HCT116 (cell line): ENCODE measurements at regions not wholly inside any gene's neighbourhood (a gene's known extent, or its start where the extent isn't known, plus 50 kb on each side); places are given as distances from the start of the nearest gene placed in this dataset.

Source experiments
- ATAC-seq: fragments of 200-7000 bp; cut with Tn5 transposase; 2 replicates; pipeline ENCODE4 v1.9.1; 2020; ENCODE audit warnings: mild to moderate bottlenecking, moderate library complexity
- BruUV-seq: library from RNA; stranded (reverse); fragments of 400-500 nt; replicated peaks from 2 replicates; lab custom pipeline; 2021; lab: Mats Ljungman, UMichigan
- CTCF ChIA-PET: fragments of 300-600 bp; sonication (Branson Sonifier 250); formaldehyde crosslinking; loops from one replicate; lab custom pipeline; 2021; ENCODE audit warnings: antibody characterized with exemption; lab: Charles Lee
- POLR2A ChIA-PET: fragments of 300-600, 350-600 bp; sonication (Branson Sonifier 250); formaldehyde crosslinking; loops from one replicate; lab custom pipeline; 2021; ENCODE audit warnings: antibody characterized with exemption; lab: Charles Lee
- RAD21 ChIA-PET, 2 experiments: fragments of 300-600 bp; sonication (Branson Sonifier 250); formaldehyde crosslinking; loops; one replicate each; lab custom pipeline; 2023; ENCODE audit warnings: low total read pairs in 2 of 2; ENCODE audit not compliant: uncharacterized antibody in 2 of 2, unreplicated experiment in 2 of 2, low non-redundant PET in 1 of 2; lab: Charles Lee
- DNase-seq: peaks from one replicate; pipeline ENCODE4 v3.0.0-alpha.2; 2010; ENCODE audit warnings: low read depth, low spot score
- H2AFZ ChIP-seq: fragments of 200-600 bp; shearing (Covaris generic), sonication (generic); 2 replicates; pipeline ENCODE4 v1.6.1; 2017; ENCODE audit warnings: low read depth, mixed run types, mixed read lengths, antibody characterized with exemption, low read length; ENCODE audit not compliant: poor library complexity, severe bottlenecking
- H3K27ac ChIP-seq: 2 replicates; pipeline ENCODE4 v1.5.1; 2012; ENCODE audit warnings: low read depth, low read length
- H3K27me3 ChIP-seq: fragments of 200-600 bp; sonication (generic); 2 replicates; pipeline ENCODE4 v1.6.1; 2016; ENCODE audit warnings: mixed run types, low read length, mixed read lengths; ENCODE audit not compliant: insufficient read depth
- H3K36me3 ChIP-seq, 2 experiments: fragments of 200-500 bp in 1 of 2; fragments of 200-600 bp in 1 of 2; sonication (Bioruptor generic) in 1 of 2; sonication (generic) in 1 of 2; 2 replicates each; pipeline versions ENCODE4 v1.5.1 to v1.6.1; 2014 to 2016; ENCODE audit warnings: low read length in 2 of 2, inconsistent platforms in 1 of 2, mixed read lengths in 1 of 2, mixed run types in 1 of 2; ENCODE audit not compliant: insufficient read depth in 2 of 2, control insufficient read depth in 1 of 2
- H3K4me1 ChIP-seq, 2 experiments: fragments of 200-600 bp in 1 of 2; sonication (generic) in 1 of 2; 2 replicates each; pipeline versions ENCODE4 v1.5.1 to v1.6.1; 2012 to 2017; ENCODE audit warnings: low read length in 2 of 2, inconsistent platforms in 1 of 2, mild to moderate bottlenecking in 1 of 2, mixed read lengths in 1 of 2, mixed run types in 1 of 2, moderate library complexity in 1 of 2; ENCODE audit not compliant: insufficient read depth in 2 of 2, control insufficient read depth in 1 of 2
- H3K4me2 ChIP-seq: fragments of 200-600 bp; sonication (generic); 2 replicates; pipeline ENCODE4 v1.6.1; 2017; ENCODE audit warnings: mixed run types, low read length, mixed read lengths
- H3K4me3 ChIP-seq, 2 experiments: fragments of 200-600 bp in 1 of 2; sonication (generic) in 1 of 2; replicated peaks in 1 of 2; 2 replicates each; pipeline ENCODE4 v1.5.1; 2011 to 2016; ENCODE audit warnings: low read length in 2 of 2, control low read depth in 1 of 2, low read depth in 1 of 2, mild to moderate bottlenecking in 1 of 2, mixed read lengths in 1 of 2, mixed run types in 1 of 2
- H3K79me2 ChIP-seq: fragments of 200-600 bp; sonication (generic); 2 replicates; pipeline ENCODE4 v1.6.1; 2017; ENCODE audit warnings: mild to moderate bottlenecking, mixed run types, low read length, moderate library complexity, mixed read lengths; ENCODE audit not compliant: insufficient read depth
- H3K9ac ChIP-seq: fragments of 200-600 bp; sonication (generic); 2 replicates; pipeline ENCODE4 v1.6.1; 2016; ENCODE audit warnings: low read length, mixed read lengths
- H3K9me2 ChIP-seq: fragments of 200-600 bp; sonication (generic), shearing (Covaris generic); 2 replicates; pipeline ENCODE4 v1.6.1; 2017; ENCODE audit warnings: mixed run types, mild to moderate bottlenecking, moderate library complexity; ENCODE audit not compliant: insufficient read depth
- H3K9me3 ChIP-seq, 2 experiments: fragments of 200-500 bp in 1 of 2; fragments of 200-600 bp in 1 of 2; sonication (Bioruptor generic) in 1 of 2; sonication (generic) in 1 of 2; 2 replicates each; pipeline ENCODE4 v1.6.1; 2014 to 2017; ENCODE audit warnings: low read length in 2 of 2, mixed read lengths in 2 of 2, inconsistent platforms in 1 of 2, low read depth in 1 of 2, mild to moderate bottlenecking in 1 of 2, mixed run types in 1 of 2, moderate library complexity in 1 of 2; ENCODE audit not compliant: control insufficient read depth in 1 of 2, insufficient read depth in 1 of 2
- H4K20me1 ChIP-seq: fragments of 200-600 bp; sonication (generic), shearing (Covaris generic); 2 replicates; pipeline ENCODE4 v1.6.1; 2017; ENCODE audit warnings: mixed run types, mild to moderate bottlenecking, moderate library complexity; ENCODE audit not compliant: insufficient read depth
- CEBPB ChIP-seq: IDR thresholded peaks from 2 replicates; pipeline ENCODE4 v1.6.1; 2012; ENCODE audit warnings: low read depth
- EGR1 ChIP-seq: IDR thresholded peaks from 2 replicates; pipeline ENCODE4 v1.6.1; 2012; ENCODE audit warnings: low read depth
- EZH2 ChIP-seq: fragments of 200-600 bp; sonication (generic); IDR thresholded peaks from 2 replicates; pipeline ENCODE4 v1.6.1; 2017; ENCODE audit warnings: antibody characterized with exemption, mixed run types
- JUND ChIP-seq: IDR thresholded peaks from 2 replicates; pipeline ENCODE4 v1.6.1; 2012
- SP1 ChIP-seq: IDR thresholded peaks from 2 replicates; pipeline ENCODE4 v1.6.1; 2012; ENCODE audit warnings: low read depth
- YY1 ChIP-seq: IDR thresholded peaks from 2 replicates; pipeline ENCODE4 v1.6.1; 2011; ENCODE audit warnings: low read length, low read depth, moderate library complexity, mild to moderate bottlenecking; ENCODE audit not compliant: insufficient replicate concordance; ENCODE audit errors: extremely low read depth
- intact Hi-C: fragments of 100-400 bp; cut with micrococcal nuclease; formaldehyde crosslinking; loops from 2 replicates; pipeline ENCODE4 v1.10.0; 2022
- TF ChIP-seq, protein P1 (sequence below): IDR thresholded peaks from 2 replicates; pipeline ENCODE4 v1.6.1; 2011; ENCODE audit warnings: mild to moderate bottlenecking, low read length, moderate library complexity; ENCODE audit not compliant: insufficient replicate concordance; ENCODE audit errors: extremely low read depth
- TF ChIP-seq, protein P2 (sequence below): IDR thresholded peaks from 2 replicates; pipeline ENCODE4 v1.6.1; 2012

DNA sequence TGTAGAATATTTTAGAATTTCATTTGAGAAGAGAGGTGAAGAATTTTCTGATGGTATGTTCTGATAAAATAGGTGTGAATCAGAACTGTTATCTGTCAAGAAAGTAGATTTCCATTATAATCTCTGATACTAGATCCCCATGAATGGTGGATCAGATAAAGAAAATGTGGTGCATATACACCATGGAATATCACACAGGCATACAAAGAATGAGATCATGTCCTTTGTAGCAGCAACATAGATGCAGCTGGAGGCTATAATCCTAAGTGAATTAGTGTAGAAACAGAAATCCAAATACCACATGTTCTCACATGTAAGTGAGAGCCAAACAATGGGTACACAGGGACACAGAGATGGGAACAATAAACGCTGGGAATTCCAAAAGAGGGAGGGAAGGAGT is 372.0 kb upstream of the ATP2B1 start (continued):
- TF ChIP-seq, protein P1, sequence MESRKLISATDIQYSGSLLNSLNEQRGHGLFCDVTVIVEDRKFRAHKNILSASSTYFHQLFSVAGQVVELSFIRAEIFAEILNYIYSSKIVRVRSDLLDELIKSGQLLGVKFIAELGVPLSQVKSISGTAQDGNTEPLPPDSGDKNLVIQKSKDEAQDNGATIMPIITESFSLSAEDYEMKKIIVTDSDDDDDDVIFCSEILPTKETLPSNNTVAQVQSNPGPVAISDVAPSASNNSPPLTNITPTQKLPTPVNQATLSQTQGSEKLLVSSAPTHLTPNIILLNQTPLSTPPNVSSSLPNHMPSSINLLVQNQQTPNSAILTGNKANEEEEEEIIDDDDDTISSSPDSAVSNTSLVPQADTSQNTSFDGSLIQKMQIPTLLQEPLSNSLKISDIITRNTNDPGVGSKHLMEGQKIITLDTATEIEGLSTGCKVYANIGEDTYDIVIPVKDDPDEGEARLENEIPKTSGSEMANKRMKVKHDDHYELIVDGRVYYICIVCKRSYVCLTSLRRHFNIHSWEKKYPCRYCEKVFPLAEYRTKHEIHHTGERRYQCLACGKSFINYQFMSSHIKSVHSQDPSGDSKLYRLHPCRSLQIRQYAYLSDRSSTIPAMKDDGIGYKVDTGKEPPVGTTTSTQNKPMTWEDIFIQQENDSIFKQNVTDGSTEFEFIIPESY: no peak
- TF ChIP-seq EZH2: no peak
- TF ChIP-seq, protein P2, sequence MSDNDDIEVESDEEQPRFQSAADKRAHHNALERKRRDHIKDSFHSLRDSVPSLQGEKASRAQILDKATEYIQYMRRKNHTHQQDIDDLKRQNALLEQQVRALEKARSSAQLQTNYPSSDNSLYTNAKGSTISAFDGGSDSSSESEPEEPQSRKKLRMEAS: no peak
- no peak for TF ChIP-seq EGR1
- TF ChIP-seq JUND: no peak
- TF ChIP-seq, all 23 proteins: peak for 0

DNA sequence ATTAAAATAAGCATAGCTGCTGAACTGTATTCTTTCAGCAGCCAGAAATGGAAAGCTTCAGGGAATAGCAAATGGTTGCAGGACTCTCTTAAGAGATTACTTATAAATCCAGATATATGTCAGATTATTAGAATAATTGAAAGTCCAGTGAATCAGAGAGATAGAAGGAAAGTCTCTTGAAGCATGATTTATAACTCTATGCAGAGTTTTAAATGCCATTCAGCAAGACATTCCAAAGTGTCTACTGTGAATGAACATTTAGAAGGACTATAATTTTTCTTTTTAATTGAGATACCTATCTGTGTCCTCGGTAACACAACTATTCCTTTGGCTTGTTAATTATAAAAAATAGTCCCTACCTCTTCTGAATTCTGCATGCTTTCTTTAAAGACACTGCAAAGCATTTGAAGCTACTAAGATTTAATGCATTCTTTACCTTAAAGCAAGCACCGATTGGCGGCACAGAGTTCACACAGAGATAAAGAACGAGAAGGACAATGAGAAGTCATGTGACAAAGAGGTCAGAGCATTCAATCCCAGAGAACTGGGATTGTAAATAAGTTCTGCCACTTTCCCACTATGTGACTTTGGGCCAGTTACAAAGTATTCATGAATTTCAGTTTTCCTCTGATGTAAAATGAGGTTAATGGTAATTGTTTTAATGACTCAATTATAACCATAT is 371.0 kb upstream of the ATP2B1 start:
- no peaks in the 10 kb centered on the region for H3K4me1 ChIP-seq
- H4K20me1 ChIP-seq: no peaks in the 10 kb centered on the region
- POLR2A ChIA-PET: no interaction called here
- RAD21 ChIA-PET: no interaction called here
- no peak overlapping the region for H3K9ac ChIP-seq
- H3K27ac ChIP-seq: no peak overlapping the region
- H3K27me3 ChIP-seq: no peaks in the 10 kb centered on the region
- no peaks in the 10 kb centered on the region for H3K9me2 ChIP-seq
- CTCF ChIA-PET: no interaction called here
- no peak for TF ChIP-seq JUND
- TF ChIP-seq YY1: no peak
- no peak for TF ChIP-seq SP1
- TF ChIP-seq CEBPB: no peak
- TF ChIP-seq, all 23 proteins: peak for 0
- H3K79me2 ChIP-seq: no peaks in the 10 kb centered on the region
- BruUV-seq: no TSS peak
- no peaks in the 10 kb centered on the region for H3K36me3 ChIP-seq
- intact Hi-C loops: no loop called here
- H3K9me3 ChIP-seq: no peaks in the 10 kb centered on the region
- no peak for ATAC-seq
- H2AFZ ChIP-seq: no peak overlapping the region
- no peak overlapping the region for H3K4me2 ChIP-seq
- H3K4me3 ChIP-seq: no peak overlapping the region
- no peak for DNase-seq
